ENCODE measurements at regions not wholly inside any gene's neighbourhood (a gene's known extent, or its start where the extent isn't known, plus 50 kb on each side); places are given as distances from the start of the nearest gene placed in this dataset.
A peak's percentile ranks its signal among the peaks of the same experiment; 100 is the strongest.

- TF ChIP-seq CTCF (IDR thresholded peaks at IDR 0.05; ENCODE audit: control insufficient read depth, extremely low read depth, insufficient read depth) = no peak
- no peak for DNase-seq (ENCODE audit: low read depth)
- H3K4me3 ChIP-seq (ENCODE audit: low read depth, low read length) = no peak overlapping the region
These were observed 143.8 kb upstream of the VASH1 start for GRCh38 chr14:76617440-76617839.

DNA sequence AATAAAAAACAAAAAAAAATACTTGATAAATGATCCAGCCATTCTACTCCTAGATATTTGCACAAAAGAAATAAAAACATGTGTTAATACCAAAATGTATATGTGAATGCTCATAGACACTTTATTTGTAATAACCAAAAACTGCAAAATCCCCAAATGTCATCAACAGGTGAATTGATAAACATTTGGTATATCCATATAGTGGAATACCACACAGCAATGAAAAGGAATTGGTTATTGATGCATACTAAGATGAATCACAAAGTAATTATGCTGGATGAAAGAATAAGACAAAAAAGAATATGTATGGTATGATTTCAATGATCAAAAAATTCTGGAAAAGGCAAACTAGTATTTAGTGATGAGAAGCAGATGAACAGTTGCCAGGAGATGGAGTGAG, 124.7 kb upstream of the VASH1 start:
- no peak for TF ChIP-seq CTCF (IDR thresholded peaks at IDR 0.05; ENCODE audit: control insufficient read depth, extremely low read depth, insufficient read depth)
- no peak overlapping the region for H3K4me3 ChIP-seq (ENCODE audit: low read depth, low read length)
- no peak for DNase-seq (ENCODE audit: low read depth)

DNA sequence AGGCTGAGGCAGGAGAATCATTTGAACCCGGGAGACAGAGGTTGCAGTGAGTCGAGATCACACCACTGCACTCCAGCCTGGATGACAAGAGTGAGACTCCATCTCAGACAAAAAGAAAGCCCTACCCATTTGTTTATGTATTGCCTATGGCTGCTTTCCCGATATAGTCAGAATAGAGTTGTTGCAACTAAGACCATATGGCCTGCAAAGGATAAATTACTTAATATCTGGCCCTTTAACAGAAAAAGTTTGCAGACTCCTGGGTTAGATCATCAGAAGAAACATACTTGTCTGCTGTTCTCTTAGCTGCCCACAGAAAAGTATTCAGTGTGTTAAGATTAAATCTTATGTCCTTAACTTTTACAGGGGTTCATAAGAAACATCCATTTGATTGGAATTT, 122.4 kb upstream of the VASH1 start:
- no peak for TF ChIP-seq CTCF (IDR thresholded peaks at IDR 0.05; ENCODE audit: control insufficient read depth, extremely low read depth, insufficient read depth)
- no peak for DNase-seq (ENCODE audit: low read depth)

DNA sequence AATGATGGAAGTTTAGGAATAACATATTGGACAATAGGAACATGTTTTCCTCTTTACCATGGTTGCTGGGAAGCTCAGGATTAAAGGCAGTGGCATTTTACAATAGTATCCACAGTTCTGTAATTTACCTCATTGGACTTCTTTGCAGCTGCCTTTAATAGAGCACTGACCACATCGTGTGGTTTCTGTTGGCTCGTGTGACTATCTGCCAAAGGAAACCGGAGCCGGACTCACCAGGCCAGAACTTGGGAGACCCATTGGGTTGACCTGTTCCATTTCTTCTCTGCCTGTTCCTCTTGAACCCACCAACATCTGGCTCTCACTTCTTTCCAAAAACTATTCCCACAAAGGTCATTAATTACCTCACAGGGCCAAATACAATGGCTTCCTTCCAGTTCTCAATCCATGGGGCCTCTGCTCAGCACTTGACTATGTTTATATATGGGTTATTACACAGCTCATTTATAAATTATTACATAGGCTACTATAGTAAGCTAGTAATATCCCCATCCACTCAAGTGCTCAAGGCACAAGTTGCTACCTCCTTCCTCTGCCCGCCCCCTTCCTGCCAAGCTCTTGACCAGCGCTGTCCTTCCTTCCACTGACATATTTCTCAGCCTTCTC, 121.5 kb upstream of the VASH1 start:
- no peak for TF ChIP-seq CTCF (IDR thresholded peaks at IDR 0.05; ENCODE audit: control insufficient read depth, extremely low read depth, insufficient read depth)
- H3K4me3 ChIP-seq (ENCODE audit: low read depth, low read length) = no peak overlapping the region
- no peak for DNase-seq (ENCODE audit: low read depth)

More for the DNA sequence above, 122.4 kb upstream of the VASH1 start:
- no peak overlapping the region for H3K4me3 ChIP-seq (ENCODE audit: low read depth, low read length)

DNA sequence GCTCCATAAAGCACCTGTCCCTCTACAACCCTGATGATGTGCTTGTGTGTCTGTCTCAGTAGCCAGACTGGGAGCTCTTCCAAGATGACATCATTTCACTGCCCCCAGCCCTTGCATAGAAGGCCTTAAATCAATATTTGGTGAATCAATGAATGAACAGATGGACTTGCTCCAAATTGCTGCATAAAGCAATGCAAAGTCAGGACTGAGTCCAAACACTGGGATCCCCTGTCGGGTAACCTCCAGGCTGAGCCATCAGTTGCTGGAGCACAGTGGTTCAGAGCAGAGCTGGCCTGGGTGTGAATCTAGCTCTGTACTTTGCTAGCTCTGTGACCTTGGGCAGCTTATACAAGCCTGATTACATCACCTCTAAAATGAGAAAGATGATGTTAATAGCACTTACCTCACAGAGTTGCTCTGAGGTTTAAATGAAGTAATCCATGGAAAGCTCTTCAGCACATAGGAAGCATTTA, 120.3 kb upstream of the VASH1 start:
- H3K4me3 ChIP-seq (ENCODE audit: low read depth, low read length) = no peak overlapping the region
- TF ChIP-seq CTCF (IDR thresholded peaks at IDR 0.05; ENCODE audit: control insufficient read depth, extremely low read depth, insufficient read depth) = no peak
- DNase-seq (ENCODE audit: low read depth) = peak; percentile 50

DNA sequence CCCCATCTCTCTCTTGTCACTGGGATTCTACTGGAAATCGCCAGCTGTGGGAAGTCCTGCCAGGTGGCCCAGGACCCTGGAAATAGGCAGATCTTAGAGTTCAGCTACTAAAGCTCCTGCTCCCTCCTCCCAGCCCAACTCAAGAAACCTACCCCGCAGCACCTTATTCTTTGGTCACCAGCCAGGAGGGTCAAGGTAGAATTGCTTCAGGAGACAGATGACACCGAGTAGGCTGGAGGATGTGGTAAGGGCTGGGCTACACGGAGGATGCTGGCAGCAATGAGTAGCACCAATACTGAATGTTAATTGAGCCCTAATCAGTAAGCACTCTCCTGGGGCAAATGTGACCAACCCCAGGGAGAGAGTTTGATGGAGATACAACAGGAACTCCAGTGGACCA, 119.7 kb upstream of the VASH1 start:
- H3K4me3 ChIP-seq (ENCODE audit: low read depth, low read length) = no peak overlapping the region
- no peak for TF ChIP-seq CTCF (IDR thresholded peaks at IDR 0.05; ENCODE audit: control insufficient read depth, extremely low read depth, insufficient read depth)
- no peak for DNase-seq (ENCODE audit: low read depth)

DNA sequence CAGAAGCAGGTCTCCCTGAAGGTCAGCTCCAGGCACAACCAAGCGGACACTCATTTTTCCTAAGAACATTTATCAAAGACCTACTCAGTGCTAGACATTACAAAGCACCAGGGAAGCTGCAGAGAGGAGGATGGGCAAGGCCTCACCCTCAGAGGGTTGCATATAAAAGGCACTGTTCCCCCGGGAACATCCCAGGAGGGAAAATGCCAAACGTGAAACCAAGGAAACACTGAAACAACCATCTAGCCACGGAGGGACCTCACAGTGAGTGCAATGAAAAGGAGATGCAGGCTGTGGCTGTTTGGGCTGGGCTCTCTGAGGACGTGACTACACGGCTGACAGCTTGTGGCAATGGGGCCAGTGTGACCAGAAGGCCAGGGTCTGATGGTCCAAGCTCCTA, 117.4 kb upstream of the VASH1 start:
- TF ChIP-seq CTCF (IDR thresholded peaks at IDR 0.05; ENCODE audit: control insufficient read depth, extremely low read depth, insufficient read depth) = no peak
- H3K4me3 ChIP-seq (ENCODE audit: low read depth, low read length) = no peak overlapping the region
- no peak for DNase-seq (ENCODE audit: low read depth)
